Transverse colon (tissue), 4 donors: ENCODE measurements at regions not wholly inside any gene's neighbourhood (a gene's known extent, or its start where the extent isn't known, plus 50 kb on each side); places are given as distances from the start of the nearest gene placed in this dataset.

Source experiments
- POLR2AphosphoS5 ChIP-seq, 3 donors: sonication (generic); formaldehyde crosslinking; IDR thresholded peaks; one replicate each; pipeline ENCODE4 v1.6.1; 2016; ENCODE audit warnings: antibody characterized with exemption in 3 of 3
- TF ChIP-seq, protein P1 (sequence below), 5 experiments: fragments of 200-600 bp in 3 of 5; fragments of 450-650 bp in 2 of 5; sonication (generic) in 3 of 5; IDR thresholded peaks; 1 replicate in 2 of 5; 2 replicates in 3 of 5; pipeline ENCODE4 v1.5.1; 2016 to 2017; ENCODE audit warnings: antibody characterized with exemption in 5 of 5, inconsistent platforms in 3 of 5, mild to moderate bottlenecking in 2 of 5, moderate library complexity in 1 of 5

DNA sequence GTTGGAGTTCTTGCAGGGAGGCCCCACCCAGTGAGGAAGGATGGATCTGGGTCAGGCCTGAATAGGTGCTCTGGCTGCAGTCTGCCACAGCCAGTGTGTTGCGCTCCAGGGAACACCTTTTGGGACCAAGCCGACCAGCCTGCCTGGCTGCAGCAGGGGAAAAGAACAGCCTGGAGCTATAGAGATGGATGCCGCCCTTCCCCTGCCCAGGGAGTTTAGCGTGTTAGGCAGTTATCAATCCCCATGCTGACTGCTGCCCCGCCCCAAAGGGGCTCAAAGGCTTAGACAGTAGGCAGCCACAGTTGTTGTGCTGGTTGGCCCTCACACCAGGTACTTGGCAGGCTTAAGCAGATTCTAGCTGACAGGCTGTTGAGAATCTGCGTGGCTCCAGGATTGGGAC is 153.4 kb upstream of the ADAMTS19 start:
- TF ChIP-seq, protein P1, sequence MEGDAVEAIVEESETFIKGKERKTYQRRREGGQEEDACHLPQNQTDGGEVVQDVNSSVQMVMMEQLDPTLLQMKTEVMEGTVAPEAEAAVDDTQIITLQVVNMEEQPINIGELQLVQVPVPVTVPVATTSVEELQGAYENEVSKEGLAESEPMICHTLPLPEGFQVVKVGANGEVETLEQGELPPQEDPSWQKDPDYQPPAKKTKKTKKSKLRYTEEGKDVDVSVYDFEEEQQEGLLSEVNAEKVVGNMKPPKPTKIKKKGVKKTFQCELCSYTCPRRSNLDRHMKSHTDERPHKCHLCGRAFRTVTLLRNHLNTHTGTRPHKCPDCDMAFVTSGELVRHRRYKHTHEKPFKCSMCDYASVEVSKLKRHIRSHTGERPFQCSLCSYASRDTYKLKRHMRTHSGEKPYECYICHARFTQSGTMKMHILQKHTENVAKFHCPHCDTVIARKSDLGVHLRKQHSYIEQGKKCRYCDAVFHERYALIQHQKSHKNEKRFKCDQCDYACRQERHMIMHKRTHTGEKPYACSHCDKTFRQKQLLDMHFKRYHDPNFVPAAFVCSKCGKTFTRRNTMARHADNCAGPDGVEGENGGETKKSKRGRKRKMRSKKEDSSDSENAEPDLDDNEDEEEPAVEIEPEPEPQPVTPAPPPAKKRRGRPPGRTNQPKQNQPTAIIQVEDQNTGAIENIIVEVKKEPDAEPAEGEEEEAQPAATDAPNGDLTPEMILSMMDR (IDR thresholded peaks at IDR 0.05), result no peak
- no peak for TF ChIP-seq POLR2AphosphoS5 (IDR thresholded peaks at IDR 0.05)
